ENCODE measurements at regions not wholly inside any gene's neighbourhood (a gene's known extent, or its start where the extent isn't known, plus 50 kb on each side); places are given as distances from the start of the nearest gene placed in this dataset.

DNA sequence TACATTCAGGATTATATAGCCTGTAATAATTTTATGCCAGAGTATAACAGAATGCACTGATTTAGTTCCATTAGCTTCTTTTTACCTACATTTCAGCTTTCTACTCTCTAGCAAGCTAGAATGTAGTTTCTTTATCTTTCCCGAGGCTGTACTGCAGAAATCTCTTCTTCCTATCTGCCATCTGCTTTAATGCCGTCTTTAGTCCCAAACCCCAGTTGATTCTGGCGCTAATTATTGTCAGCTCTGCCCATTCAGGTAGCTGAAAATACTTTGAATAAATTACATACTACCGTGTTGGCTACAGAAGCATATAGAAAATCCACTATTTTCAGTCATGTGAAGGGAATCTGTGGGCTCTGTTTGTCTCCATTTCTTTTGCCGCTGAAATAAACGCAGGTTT, 706.7 kb downstream of the NTRK3 start:
- Histone ChIP-seq H2BK15ac (ENCODE audit: low read depth, low read length) (no peak overlapping the region), H2BK5ac (ENCODE audit: low read depth, low read length, poor library complexity, severe bottlenecking) (no peak overlapping the region), H4K20me1 (ENCODE audit: insufficient read depth, low read length) (no peaks in the 10 kb centered on the region), H2AK5ac (ENCODE audit: low read depth, low read length) (no peak overlapping the region), H3K79me1 (ENCODE audit: low read depth in 1 of 2, low read length in 2 of 2) (no peaks in the 10 kb centered on the region), H3K18ac (ENCODE audit: low read depth, low read length) (no peak overlapping the region), H3K4ac (ENCODE audit: low read depth, low read length) (no peak overlapping the region), H3K27ac (ENCODE audit: insufficient read depth, low read length) (no peak overlapping the region), H3K4me3 (ENCODE audit: insufficient read depth, low read depth, low read length) (no peak overlapping the region), H2BK120ac (ENCODE audit: low read depth, low read length) (no peak overlapping the region), H3K9me3 (ENCODE audit: control insufficient read depth, insufficient read depth, low read length) (0 out of 2 replicates have a peak, but pooled peaks cover 3% of the 10 kb centered on the region), H3K56ac (ENCODE audit: extremely low read depth, insufficient read depth, low read length) (no peak overlapping the region), H3K23ac (ENCODE audit: low read depth, low read length) (no peak overlapping the region), H2AK9ac (replicated peaks; ENCODE audit: low read depth, low read length, poor library complexity) (no peak overlapping the region), H4K5ac (ENCODE audit: low read depth, low read length) (no peak overlapping the region), H3K27me3 (ENCODE audit: control insufficient read depth, insufficient read depth, low read length) (no peaks in the 10 kb centered on the region), H3K9ac (ENCODE audit: low read depth, low read length) (no peak overlapping the region), H3K14ac (replicated peaks; ENCODE audit: low read depth, low read length) (no peak overlapping the region), H3K36me3 (ENCODE audit: control insufficient read depth, insufficient read depth, low read length) (no peaks in the 10 kb centered on the region), H4K8ac (ENCODE audit: low read depth in 2 of 2, low read length in 2 of 2) (no peak overlapping the region), H2BK20ac (ENCODE audit: low read depth, low read length) (no peak overlapping the region), H3K9me1 (ENCODE audit: insufficient read depth, low read length) (no peaks in the 10 kb centered on the region), H2AFZ (replicated peaks; ENCODE audit: low read length, poor library complexity) (no peak overlapping the region), H3K4me2 (ENCODE audit: low read depth, low read length) (no peak overlapping the region), H4K91ac (ENCODE audit: insufficient read depth, low read depth, low read length) (no peak overlapping the region), H3K4me1 (ENCODE audit: control insufficient read depth, insufficient read depth, low read length) (no peaks in the 10 kb centered on the region)
- intact Hi-C loops (cut with micrococcal nuclease) = no loop called here
- ATAC-seq (ENCODE audit: low read depth) = no peak
- BruUV-seq (replicated peaks) = no TSS peak
- no CpG with 5 or more reads among the region's 6 CpGs for WGBS, 2 experiments (ENCODE audit: extremely low coverage in 2 of 2, insufficient read length in 1 of 2)
- ChIA-PET POLR2A (ENCODE audit: unreplicated experiment) (no interaction called here), CTCF (no interaction called here)
- no peak for TF ChIP-seq RCOR1 (IDR thresholded peaks at IDR 0.05; ENCODE audit: insufficient replicate concordance, low read length)
- no peak for TF ChIP-seq MAFK (IDR thresholded peaks at IDR 0.05; ENCODE audit: low read depth, low read length)
- no peak for TF ChIP-seq USF2 (IDR thresholded peaks at IDR 0.05; ENCODE audit: low read depth, low read length)
- TF ChIP-seq SMC3 (IDR thresholded peaks at IDR 0.05; ENCODE audit: low read depth, low read length) = no peak
- no peak for TF ChIP-seq MAZ (IDR thresholded peaks at IDR 0.05; ENCODE audit: borderline replicate concordance, low read depth, low read length)
- TF ChIP-seq MXI1 (IDR thresholded peaks at IDR 0.05; ENCODE audit: borderline replicate concordance, low read depth, low read length) = no peak
- no peak for TF ChIP-seq RFX5 (IDR thresholded peaks at IDR 0.05; ENCODE audit: low read depth, low read length)
- TF ChIP-seq CTCF (conservative IDR thresholded peaks at IDR 0.05; ENCODE audit: low read depth, low read length) = no peak
- no peak for TF ChIP-seq CHD1 (IDR thresholded peaks at IDR 0.05; ENCODE audit: low read depth, low read length)
- TF ChIP-seq CEBPB (IDR thresholded peaks at IDR 0.05; ENCODE audit: low read depth, low read length) = no peak
- TF ChIP-seq, protein P1, sequence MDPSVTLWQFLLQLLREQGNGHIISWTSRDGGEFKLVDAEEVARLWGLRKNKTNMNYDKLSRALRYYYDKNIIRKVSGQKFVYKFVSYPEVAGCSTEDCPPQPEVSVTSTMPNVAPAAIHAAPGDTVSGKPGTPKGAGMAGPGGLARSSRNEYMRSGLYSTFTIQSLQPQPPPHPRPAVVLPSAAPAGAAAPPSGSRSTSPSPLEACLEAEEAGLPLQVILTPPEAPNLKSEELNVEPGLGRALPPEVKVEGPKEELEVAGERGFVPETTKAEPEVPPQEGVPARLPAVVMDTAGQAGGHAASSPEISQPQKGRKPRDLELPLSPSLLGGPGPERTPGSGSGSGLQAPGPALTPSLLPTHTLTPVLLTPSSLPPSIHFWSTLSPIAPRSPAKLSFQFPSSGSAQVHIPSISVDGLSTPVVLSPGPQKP (IDR thresholded peaks at IDR 0.05; ENCODE audit: borderline replicate concordance, low read depth, low read length) = no peak
- TF ChIP-seq POLR2A (IDR thresholded peaks at IDR 0.05; ENCODE audit: low read depth, low read length) = no peak
- dilution Hi-C loops (cut with HindIII; ENCODE audit: low sequenced_read_pairs, unreplicated experiment) = no loop called here
- no peak for DNase-seq
- in situ Hi-C loops (cut with MboI; ENCODE audit: low sequenced_read_pairs) = no loop called here
